ENCODE measurements at regions not wholly inside any gene's neighbourhood (a gene's known extent, or its start where the extent isn't known, plus 50 kb on each side); places are given as distances from the start of the nearest gene placed in this dataset.

DNA sequence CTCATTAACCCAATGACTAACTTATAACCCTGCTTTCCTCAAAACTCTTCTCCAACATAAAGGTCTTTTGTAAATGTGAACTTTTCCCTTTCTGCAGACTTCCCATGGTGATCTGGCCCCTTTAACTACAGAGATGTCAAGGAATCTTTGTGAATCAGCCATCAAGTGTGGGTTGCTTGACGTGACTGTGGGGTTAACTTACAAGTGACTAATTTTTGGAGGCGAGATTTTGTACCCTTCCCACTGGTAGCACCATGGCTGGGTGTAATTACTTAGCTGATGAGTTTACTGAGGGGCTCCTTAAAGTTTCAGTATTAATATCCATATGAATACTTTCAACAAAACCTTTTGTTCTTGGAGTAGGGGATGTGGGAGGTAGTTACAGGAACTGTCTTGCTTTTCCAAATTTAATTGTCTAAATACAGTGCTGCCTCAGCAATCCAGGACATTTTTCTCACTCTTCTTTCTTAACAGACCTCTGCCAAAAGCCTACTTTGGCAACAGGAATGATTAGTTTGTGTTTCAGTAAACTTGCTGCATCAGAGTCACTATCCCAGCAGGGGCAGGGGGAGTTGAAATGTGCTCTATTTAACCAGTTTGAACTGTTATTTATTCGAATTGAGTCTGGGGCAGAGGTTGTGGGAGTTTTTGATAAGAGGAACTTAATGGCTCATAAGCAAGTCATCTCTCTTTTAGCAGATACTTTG is 217.3 kb upstream of the FGGY start:
- H3K36me3 Mint-ChIP-seq (ENCODE audit: insufficient read depth), result peaks cover 2% of the 10 kb centered on the region
- DNase-seq (ENCODE audit: low spot score in 2 of 2) (no peak), ATAC-seq (replicated peaks; ENCODE audit: extremely low read depth, poor library complexity, severe bottlenecking) (no peak)
- no peaks in the 10 kb centered on the region for H3K27me3 Mint-ChIP-seq
- no peaks in the 10 kb centered on the region for H3K9me3 Mint-ChIP-seq
- H3K4me1 Mint-ChIP-seq, result peaks cover 13% of the 10 kb centered on the region
- H3K27ac Mint-ChIP-seq (ENCODE audit: low read depth), result no peak overlapping the region
- H3K4me3 Mint-ChIP-seq, result no peak overlapping the region

DNA sequence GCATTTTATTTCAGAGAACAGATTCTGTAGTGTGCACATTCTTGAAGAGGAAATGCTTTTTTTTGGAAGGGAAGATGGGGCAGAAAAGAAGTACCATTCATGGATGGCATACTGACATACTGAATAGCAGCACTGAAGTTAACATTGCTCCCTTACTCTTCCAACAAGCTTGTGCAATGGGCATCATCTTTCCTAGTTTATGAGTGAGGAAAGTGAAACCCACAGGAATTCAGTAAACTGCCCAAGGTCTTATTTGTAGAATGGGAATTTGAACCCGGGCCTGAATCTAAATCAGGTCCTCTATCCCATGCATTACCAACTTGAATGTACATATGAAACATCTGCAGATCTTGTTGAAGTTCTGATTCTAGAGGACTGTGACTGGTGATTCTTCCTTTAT is 215.7 kb upstream of the FGGY start:
- H3K27me3 Mint-ChIP-seq, result no peaks in the 10 kb centered on the region
- no peak for ATAC-seq (replicated peaks; ENCODE audit: extremely low read depth, poor library complexity, severe bottlenecking)
- H3K36me3 Mint-ChIP-seq (ENCODE audit: insufficient read depth), result peaks cover 2% of the 10 kb centered on the region
- DNase-seq (ENCODE audit: low spot score in 2 of 2), result no peak
- H3K27ac Mint-ChIP-seq (ENCODE audit: low read depth), result no peak overlapping the region
- H3K9me3 Mint-ChIP-seq, result no peaks in the 10 kb centered on the region
- no peak overlapping the region for H3K4me3 Mint-ChIP-seq
- H3K4me1 Mint-ChIP-seq, result peaks cover 15% of the 10 kb centered on the region

DNA sequence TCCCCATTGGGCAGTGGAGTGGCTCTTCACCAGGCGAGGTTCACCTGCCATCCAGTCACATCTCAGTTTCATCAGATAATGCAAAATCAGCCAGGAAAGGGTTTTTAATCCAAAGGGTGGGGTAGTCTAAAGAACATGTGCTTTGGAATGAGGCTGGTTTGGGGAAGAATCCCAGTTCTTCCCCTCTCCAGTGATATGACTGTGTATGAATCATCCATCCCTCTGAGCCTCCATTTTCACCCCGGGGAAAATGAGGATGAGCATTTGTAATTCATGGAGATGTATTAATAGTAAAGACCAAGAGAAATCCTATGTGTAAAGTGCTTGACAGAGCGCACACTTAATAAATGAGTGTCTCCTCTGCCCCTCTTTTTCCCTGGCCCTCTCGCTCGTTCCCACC is 215.1 kb upstream of the FGGY start:
- Mint-ChIP-seq H3K27ac (ENCODE audit: low read depth) (no peak overlapping the region), H3K4me3 (no peak overlapping the region), H3K27me3 (no peaks in the 10 kb centered on the region), H3K36me3 (ENCODE audit: insufficient read depth) (peaks cover 2% of the 10 kb centered on the region), H3K4me1 (peaks cover 15% of the 10 kb centered on the region), H3K9me3 (no peaks in the 10 kb centered on the region)
- no peak for DNase-seq (ENCODE audit: low spot score in 2 of 2)
- no peak for ATAC-seq (replicated peaks; ENCODE audit: extremely low read depth, poor library complexity, severe bottlenecking)

DNA sequence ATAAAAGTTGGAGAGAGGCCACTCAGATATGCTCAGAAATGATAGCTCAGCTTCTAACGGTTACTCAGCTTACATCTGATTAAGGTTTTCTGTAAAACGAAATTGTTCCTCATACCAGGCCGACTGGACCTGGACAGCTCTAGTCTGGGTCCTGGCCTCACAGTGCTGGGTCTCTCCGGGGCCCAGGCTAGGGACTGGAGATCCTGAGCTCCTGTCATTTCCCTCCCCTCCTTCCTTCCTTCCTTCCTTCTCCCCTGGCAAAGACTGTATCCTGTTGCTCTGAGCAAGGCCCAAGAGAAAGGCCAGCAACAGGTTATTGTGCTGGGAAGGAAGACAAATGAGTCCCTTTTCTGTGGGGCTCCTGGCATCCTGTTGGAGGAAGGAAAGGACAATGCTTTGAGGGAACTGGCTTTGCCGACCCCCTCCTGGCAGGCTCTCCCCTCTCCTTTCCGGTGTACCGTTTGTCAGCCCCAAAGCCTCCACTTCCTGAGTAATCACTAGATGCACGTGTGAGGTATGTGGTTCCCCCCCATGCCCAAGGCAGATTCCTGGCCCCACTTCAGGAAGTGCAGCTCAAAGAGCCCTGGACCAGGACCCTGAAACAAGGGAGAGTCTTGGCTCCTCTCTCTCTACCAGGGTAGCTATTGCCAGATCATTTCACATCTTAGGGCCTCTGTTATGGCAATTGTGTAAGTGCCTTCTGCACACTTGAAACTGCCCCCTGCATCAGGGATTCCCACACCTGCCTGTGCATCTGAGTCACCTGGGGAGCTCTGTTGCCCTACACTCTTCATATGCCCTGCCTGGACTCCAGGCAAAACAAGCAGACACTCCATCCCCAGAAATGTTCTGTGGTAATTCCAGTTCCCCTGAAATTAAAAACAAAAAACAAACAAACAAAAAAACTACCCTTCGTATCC is 212.7 kb upstream of the FGGY start:
- ATAC-seq (replicated peaks; ENCODE audit: extremely low read depth, poor library complexity, severe bottlenecking), result no peak
- no peak for DNase-seq (ENCODE audit: low spot score in 2 of 2)
- Mint-ChIP-seq H3K4me1 (peaks cover 9% of the 10 kb centered on the region), H3K4me3 (no peak overlapping the region), H3K36me3 (ENCODE audit: insufficient read depth) (peaks cover 2% of the 10 kb centered on the region), H3K27ac (ENCODE audit: low read depth) (peak overlapping the region; percentile 81), H3K9me3 (no peaks in the 10 kb centered on the region), H3K27me3 (no peaks in the 10 kb centered on the region)

DNA sequence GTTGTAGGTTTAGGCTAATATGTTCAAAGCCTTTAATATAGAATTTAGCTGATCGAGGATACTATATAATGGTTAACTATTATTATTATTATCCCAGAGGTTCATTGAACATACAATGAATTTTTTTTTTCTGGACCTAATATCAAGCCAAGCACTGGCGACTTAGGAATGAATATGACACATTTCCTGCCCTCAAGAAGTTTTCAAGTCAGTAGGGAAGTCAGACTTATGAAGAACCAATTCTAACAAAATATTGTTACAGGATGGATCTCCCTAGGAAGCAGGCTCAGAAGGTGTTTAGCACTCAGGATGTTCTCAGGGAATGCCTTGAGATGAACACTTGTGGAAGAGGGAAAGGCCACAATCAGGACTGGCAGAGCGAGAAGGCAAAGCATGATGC is 211.8 kb upstream of the FGGY start:
- DNase-seq (ENCODE audit: low spot score in 2 of 2) (no peak), ATAC-seq (replicated peaks; ENCODE audit: extremely low read depth, poor library complexity, severe bottlenecking) (no peak)
- Mint-ChIP-seq H3K4me3 (no peak overlapping the region), H3K27ac (ENCODE audit: low read depth) (no peak overlapping the region), H3K27me3 (no peaks in the 10 kb centered on the region), H3K9me3 (no peaks in the 10 kb centered on the region), H3K36me3 (ENCODE audit: insufficient read depth) (peaks cover 2% of the 10 kb centered on the region), H3K4me1 (peaks cover 9% of the 10 kb centered on the region)

DNA sequence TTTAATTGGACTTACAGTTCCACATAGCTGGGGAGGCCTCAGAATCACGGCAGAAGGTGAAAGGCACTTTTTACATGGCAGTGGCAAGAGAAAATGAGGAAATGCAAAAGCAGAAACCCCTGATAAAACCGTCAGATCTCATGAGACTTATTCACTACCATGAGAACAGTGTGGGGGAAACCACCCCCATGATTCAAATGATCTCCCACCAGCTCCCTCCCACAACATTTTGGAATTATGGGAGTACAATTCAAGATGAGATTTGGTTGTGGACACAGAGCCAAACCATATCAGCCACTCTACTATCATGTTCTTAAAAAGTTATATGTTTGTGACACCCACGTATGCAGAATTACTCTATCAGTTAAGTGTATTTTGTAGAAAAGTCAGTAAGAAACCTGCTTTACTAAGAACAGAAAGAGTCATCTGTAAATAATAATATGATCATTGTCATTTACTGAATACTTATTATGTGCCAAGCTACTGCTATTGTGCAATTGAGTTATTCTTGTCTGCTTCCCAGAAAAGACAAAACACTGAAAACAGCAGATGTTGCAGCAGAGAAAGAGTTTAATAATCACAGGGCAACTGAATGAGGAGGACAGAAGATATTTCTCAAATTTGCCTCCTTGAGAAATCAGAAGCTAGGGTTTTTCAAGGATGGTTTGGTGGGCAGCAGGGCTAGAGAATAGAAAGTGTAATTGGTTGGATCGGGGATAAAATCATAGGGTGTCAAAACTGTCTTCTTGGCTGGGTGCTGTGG is 207.7 kb upstream of the FGGY start:
- no peaks in the 10 kb centered on the region for H3K27me3 Mint-ChIP-seq
- H3K9me3 Mint-ChIP-seq, result no peaks in the 10 kb centered on the region
- H3K27ac Mint-ChIP-seq (ENCODE audit: low read depth), result no peak overlapping the region
- ATAC-seq (replicated peaks; ENCODE audit: extremely low read depth, poor library complexity, severe bottlenecking) (no peak), DNase-seq (ENCODE audit: low spot score in 2 of 2) (no peak)
- H3K4me1 Mint-ChIP-seq, result peaks cover 5% of the 10 kb centered on the region
- no peak overlapping the region for H3K4me3 Mint-ChIP-seq
- no peaks in the 10 kb centered on the region for H3K36me3 Mint-ChIP-seq (ENCODE audit: insufficient read depth)

DNA sequence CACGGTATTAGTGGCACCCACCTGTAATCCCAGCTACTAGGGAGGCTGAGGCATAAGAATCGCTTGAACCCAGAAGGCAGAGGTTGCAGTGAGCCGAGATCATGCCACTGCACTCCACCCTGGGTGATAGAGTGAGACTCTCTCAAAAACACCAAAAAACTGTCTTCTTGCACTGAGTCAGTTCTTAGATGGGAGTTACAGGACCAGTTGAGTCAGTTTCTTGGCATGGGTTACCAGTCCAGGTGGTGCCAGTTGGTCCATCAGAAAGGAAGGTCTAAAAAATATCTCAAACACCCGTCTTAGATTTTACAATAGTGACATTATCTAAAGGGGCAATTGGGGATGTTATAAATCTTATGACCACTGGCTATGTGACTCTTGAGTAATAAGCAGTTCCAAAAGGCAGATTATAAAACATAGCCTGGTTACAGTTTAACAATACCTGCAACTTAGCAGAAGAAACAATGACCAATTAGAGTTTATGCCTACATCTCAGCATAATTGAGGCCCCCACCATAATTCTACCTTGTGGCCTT is 206.9 kb upstream of the FGGY start:
- no peaks in the 10 kb centered on the region for H3K9me3 Mint-ChIP-seq
- no peaks in the 10 kb centered on the region for H3K36me3 Mint-ChIP-seq (ENCODE audit: insufficient read depth)
- H3K4me1 Mint-ChIP-seq, result no peaks in the 10 kb centered on the region
- no peaks in the 10 kb centered on the region for H3K27me3 Mint-ChIP-seq
- H3K27ac Mint-ChIP-seq (ENCODE audit: low read depth), result no peak overlapping the region
- no peak overlapping the region for H3K4me3 Mint-ChIP-seq
- ATAC-seq (replicated peaks; ENCODE audit: extremely low read depth, poor library complexity, severe bottlenecking) (no peak), DNase-seq (ENCODE audit: low spot score in 2 of 2) (no peak)

DNA sequence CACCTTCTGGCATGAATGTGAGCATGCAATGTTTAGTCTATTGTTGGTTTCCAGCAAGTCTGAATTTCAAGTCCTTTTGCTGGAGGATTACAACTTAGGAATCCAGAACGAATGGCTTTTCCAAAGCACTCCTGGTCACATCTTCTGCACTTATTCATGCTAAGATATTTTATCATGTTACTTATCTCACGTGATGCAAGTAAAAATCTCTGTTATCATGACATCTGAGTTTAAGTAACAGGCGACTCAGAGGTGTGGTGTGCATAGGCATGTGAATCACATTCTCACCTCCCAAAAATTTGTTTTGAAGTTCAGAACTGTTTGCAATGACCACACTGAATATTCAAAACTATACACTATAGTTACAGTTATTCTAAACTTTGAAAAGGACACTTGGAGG is 204.8 kb upstream of the FGGY start:
- Mint-ChIP-seq H3K27ac (ENCODE audit: low read depth) (no peak overlapping the region), H3K36me3 (ENCODE audit: insufficient read depth) (no peaks in the 10 kb centered on the region), H3K27me3 (no peaks in the 10 kb centered on the region), H3K4me1 (no peaks in the 10 kb centered on the region), H3K4me3 (no peak overlapping the region), H3K9me3 (no peaks in the 10 kb centered on the region)
- no peak for ATAC-seq (replicated peaks; ENCODE audit: extremely low read depth, poor library complexity, severe bottlenecking)
- no peak for DNase-seq (ENCODE audit: low spot score in 2 of 2)

DNA sequence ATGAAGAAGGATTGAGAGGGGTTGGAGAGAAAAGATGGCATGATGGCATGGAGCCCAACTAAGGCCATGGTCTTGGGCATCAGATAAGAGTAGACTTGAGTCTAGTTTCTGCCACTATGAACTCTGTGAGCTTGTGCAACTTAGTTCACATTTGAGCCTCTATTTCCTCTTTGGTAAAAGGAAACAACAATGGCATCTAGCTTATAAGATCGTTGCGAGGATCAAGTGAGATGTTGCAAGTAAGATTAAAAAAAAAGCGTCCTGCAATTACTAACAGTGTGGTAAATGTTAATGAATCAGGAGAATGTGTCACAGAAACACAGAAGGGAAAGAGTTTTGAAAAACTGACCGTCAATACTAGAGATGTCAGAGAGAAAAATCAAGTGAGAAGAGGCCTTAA is 202.9 kb upstream of the FGGY start:
- Mint-ChIP-seq H3K36me3 (ENCODE audit: insufficient read depth) (no peaks in the 10 kb centered on the region), H3K4me1 (no peaks in the 10 kb centered on the region), H3K4me3 (no peak overlapping the region), H3K27me3 (no peaks in the 10 kb centered on the region), H3K27ac (ENCODE audit: low read depth) (no peak overlapping the region), H3K9me3 (no peaks in the 10 kb centered on the region)
- ATAC-seq (replicated peaks; ENCODE audit: extremely low read depth, poor library complexity, severe bottlenecking), result no peak
- DNase-seq (ENCODE audit: low spot score in 2 of 2), result no peak

DNA sequence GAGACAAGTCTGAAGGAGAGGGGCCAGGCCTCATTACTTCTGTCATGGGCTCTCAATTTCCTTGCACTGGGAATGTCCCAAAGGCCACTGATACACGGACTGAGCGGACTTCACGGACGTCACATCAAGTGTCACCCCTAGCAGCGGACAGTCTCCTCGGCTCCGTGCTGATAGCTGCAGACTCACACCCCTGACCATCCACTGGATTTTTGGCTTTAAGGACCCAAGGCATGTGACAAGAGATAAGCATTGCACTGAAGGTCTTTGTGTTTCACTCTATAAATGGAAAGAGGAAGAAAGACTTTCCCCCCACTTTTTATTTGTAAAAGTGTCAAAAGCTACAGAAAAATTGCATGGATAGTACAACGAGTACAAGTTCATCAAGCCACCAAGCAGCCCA is 200.4 kb upstream of the FGGY start:
- Mint-ChIP-seq H3K36me3 (ENCODE audit: insufficient read depth) (no peaks in the 10 kb centered on the region), H3K27me3 (no peaks in the 10 kb centered on the region), H3K9me3 (no peaks in the 10 kb centered on the region), H3K4me1 (no peaks in the 10 kb centered on the region), H3K27ac (ENCODE audit: low read depth) (no peak overlapping the region), H3K4me3 (no peak overlapping the region)
- DNase-seq (ENCODE audit: low spot score in 2 of 2), result no peak
- ATAC-seq (replicated peaks; ENCODE audit: extremely low read depth, poor library complexity, severe bottlenecking), result no peak

DNA sequence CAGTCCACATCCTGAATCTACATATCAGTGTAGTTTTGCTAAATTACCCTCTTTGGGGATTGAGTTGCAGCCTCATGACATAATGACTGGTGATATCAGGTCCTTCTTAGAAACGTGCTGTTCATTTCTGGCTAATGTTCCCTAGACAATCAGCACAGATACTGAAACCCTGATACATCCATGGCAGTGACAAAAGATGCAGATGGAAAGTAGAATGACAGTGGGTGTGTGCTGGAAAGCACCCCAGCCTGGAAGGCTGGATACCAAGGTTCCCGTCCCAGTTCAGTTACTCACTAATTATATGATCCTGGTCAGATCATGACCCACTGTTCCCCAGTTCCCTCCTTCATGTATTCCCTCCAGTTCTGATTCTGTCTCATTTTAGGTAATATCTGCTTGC is 198.2 kb upstream of the FGGY start:
- H3K9me3 Mint-ChIP-seq, result no peaks in the 10 kb centered on the region
- no peaks in the 10 kb centered on the region for H3K27me3 Mint-ChIP-seq
- H3K4me1 Mint-ChIP-seq, result no peaks in the 10 kb centered on the region
- DNase-seq (ENCODE audit: low spot score in 2 of 2) (no peak), ATAC-seq (replicated peaks; ENCODE audit: extremely low read depth, poor library complexity, severe bottlenecking) (no peak)
- no peak overlapping the region for H3K27ac Mint-ChIP-seq (ENCODE audit: low read depth)
- no peak overlapping the region for H3K4me3 Mint-ChIP-seq
- H3K36me3 Mint-ChIP-seq (ENCODE audit: insufficient read depth), result no peaks in the 10 kb centered on the region

DNA sequence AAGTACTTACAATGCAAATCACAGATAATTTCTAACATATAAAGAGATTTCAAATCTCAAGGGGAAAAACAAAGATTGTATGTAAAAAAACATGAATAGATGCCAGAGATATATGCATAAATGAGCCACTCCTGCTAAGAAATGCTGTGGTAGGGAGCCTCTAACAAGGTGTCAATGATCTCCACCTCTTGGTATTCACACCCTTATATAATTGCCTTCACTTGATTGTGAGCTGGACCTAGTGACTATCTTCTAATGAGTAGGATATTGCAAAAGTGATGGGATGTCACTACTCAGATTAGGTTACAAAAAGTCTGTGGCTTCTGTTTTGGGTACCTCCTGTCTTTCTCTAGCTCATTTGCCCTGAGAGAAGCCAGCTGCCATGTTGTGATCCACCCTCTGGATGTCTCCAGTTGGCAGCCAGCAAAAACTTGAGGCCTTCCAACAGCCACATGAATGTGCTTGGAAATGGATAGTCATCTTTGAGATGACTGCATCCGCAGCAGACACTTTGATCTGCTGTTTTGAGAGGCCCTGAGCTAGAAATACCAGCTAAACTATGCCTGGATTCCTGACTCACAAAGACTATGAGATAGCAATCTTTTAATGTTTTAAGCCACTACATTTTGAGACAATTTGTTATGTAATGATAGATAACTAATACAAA is 196.1 kb upstream of the FGGY start:
- H3K36me3 Mint-ChIP-seq (ENCODE audit: insufficient read depth), result no peaks in the 10 kb centered on the region
- H3K27me3 Mint-ChIP-seq, result no peaks in the 10 kb centered on the region
- H3K4me1 Mint-ChIP-seq, result no peaks in the 10 kb centered on the region
- ATAC-seq (replicated peaks; ENCODE audit: extremely low read depth, poor library complexity, severe bottlenecking) (no peak), DNase-seq (ENCODE audit: low spot score in 2 of 2) (no peak)
- no peak overlapping the region for H3K4me3 Mint-ChIP-seq
- H3K27ac Mint-ChIP-seq (ENCODE audit: low read depth), result no peak overlapping the region
- H3K9me3 Mint-ChIP-seq, result no peaks in the 10 kb centered on the region
